ENCODE measurements at regions not wholly inside any gene's neighbourhood (a gene's known extent, or its start where the extent isn't known, plus 50 kb on each side); places are given as distances from the start of the nearest gene placed in this dataset.

DNA sequence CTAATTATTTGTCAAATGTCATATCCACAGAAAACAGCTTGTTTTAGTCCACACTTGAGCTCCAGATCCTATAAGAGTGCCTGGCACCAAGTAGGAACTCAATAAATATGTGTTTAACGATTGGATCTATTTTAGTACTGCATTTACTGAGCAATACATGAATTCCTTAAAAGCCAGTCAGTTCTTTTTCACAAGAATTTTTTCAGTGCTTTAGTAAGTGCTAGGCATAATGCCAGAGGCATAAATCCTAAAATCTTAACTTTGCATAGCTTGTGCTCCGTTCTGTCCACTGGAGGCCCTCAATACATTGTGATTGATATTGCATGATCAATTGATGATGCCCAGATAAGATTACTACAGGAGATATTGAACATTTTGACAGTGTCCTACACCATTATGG, 67.3 kb upstream of the PCSK5 start:
- H3K4me3 ChIP-seq (ENCODE audit: control insufficient read depth, low read depth, low read length): no peak overlapping the region
- DNase-seq (ENCODE audit: low read depth): no peak
- TF ChIP-seq, protein P1, sequence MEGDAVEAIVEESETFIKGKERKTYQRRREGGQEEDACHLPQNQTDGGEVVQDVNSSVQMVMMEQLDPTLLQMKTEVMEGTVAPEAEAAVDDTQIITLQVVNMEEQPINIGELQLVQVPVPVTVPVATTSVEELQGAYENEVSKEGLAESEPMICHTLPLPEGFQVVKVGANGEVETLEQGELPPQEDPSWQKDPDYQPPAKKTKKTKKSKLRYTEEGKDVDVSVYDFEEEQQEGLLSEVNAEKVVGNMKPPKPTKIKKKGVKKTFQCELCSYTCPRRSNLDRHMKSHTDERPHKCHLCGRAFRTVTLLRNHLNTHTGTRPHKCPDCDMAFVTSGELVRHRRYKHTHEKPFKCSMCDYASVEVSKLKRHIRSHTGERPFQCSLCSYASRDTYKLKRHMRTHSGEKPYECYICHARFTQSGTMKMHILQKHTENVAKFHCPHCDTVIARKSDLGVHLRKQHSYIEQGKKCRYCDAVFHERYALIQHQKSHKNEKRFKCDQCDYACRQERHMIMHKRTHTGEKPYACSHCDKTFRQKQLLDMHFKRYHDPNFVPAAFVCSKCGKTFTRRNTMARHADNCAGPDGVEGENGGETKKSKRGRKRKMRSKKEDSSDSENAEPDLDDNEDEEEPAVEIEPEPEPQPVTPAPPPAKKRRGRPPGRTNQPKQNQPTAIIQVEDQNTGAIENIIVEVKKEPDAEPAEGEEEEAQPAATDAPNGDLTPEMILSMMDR (IDR thresholded peaks at IDR 0.05; ENCODE audit: control insufficient read depth, insufficient read depth, low read depth, low read length, missing control alignments): no peak

DNA sequence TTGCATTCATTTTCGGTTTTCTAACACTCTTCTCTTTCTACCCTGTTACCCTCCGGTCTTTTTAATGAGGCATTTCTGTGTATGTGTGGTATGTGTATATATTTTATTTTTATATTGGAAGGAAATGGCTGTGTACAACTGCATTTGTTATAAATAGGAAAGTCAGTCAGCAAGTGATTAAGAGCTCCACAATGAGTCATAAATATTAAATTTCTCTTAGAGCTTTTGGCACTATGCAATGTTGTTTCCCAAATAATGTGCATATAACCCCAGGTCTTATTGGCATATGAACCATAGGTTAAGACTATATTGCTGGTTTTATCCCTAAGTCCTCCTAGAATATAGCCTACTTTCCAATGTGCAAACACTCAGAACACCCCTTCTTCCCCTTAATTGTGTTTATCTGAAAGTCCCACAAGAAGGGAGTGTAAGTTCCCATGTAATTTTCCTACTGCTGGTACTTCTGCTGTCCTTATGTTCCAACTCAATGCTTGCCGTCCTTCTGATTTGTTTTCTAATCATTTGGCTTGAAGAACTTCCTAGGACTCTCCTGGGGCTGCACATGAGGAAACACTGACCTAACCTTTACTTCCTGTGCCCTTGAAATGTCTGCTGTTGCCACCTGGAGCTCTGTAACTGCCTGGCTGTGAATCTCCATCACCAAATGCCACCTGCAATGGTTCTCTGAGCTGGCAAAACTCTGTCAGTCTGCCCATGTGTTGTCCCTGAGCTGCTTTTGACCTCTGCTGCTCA, 65.5 kb upstream of the PCSK5 start:
- TF ChIP-seq, protein P1 (IDR thresholded peaks at IDR 0.05; ENCODE audit: control insufficient read depth, insufficient read depth, low read depth, low read length, missing control alignments): no peak
- no peak overlapping the region for H3K4me3 ChIP-seq (ENCODE audit: control insufficient read depth, low read depth, low read length)

DNA sequence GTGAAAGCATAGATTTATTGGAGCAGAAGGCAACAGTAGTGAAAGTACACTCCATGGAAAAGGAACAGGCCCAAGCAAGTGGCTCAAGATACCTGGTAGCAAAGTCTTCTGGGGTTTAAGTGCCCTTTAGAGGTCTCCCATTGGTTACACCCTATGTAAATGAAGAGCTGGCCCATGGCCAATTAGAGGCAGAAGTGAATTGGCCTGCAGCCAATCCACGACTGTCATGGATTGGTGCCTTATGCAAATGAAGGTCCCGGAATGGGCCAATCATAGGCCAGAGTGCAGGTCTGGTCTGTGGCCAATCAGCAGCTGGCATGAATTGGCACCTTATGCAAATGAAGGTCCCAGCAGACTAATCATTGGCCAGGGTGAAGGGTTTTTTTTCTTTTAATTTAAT, 64.2 kb upstream of the PCSK5 start:
- H3K4me3 ChIP-seq (ENCODE audit: control insufficient read depth, low read depth, low read length): no peak overlapping the region
- TF ChIP-seq, protein P1 (IDR thresholded peaks at IDR 0.05; ENCODE audit: control insufficient read depth, insufficient read depth, low read depth, low read length, missing control alignments): no peak
- no peak for DNase-seq (ENCODE audit: low read depth)

More for the DNA sequence above, 65.5 kb upstream of the PCSK5 start:
- DNase-seq (ENCODE audit: low read depth): no peak

DNA sequence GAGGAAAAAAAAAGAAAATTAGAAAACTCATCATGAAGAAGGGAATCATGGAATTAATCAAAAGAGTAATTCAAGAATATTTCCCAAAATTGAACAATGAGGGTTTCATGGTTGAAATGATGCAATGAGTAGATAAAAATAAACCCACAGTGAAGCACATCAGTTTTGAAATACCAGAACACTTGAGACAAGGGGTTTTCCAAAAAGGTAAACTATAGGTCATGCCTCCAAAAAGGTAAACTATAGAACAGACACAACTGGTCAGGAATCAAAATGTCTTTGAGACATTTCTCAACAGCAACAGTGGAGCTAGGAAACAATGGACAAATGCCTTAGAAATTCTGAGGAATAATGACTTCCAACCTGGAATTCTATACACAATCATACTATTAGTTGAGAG, 60.2 kb upstream of the PCSK5 start:
- no peak for DNase-seq (ENCODE audit: low read depth)
- no peak overlapping the region for H3K4me3 ChIP-seq (ENCODE audit: control insufficient read depth, low read depth, low read length)
- TF ChIP-seq, protein P1 (IDR thresholded peaks at IDR 0.05; ENCODE audit: control insufficient read depth, insufficient read depth, low read depth, low read length, missing control alignments): no peak

DNA sequence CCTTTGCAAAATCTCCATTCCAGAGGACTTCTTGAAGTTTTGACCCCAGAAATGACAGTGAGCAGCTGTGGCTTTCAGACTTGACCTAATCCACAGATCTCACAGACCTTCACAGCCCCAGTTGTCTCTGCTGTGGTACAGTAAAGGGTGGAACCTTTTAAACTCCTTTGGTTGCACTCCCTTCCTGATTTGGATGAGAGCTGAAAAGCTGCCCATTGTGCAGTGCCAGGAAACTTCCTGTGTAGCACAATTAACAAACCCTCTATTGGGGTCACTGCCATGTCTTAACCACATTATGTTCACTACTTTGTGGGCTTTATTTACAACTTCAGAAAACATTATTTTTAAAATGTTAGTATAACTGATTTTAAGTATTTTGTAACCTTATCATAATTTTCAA, 56.7 kb upstream of the PCSK5 start:
- TF ChIP-seq, protein P1 (IDR thresholded peaks at IDR 0.05; ENCODE audit: control insufficient read depth, insufficient read depth, low read depth, low read length, missing control alignments): no peak
- DNase-seq (ENCODE audit: low read depth): no peak
- H3K4me3 ChIP-seq (ENCODE audit: control insufficient read depth, low read depth, low read length): no peak overlapping the region

DNA sequence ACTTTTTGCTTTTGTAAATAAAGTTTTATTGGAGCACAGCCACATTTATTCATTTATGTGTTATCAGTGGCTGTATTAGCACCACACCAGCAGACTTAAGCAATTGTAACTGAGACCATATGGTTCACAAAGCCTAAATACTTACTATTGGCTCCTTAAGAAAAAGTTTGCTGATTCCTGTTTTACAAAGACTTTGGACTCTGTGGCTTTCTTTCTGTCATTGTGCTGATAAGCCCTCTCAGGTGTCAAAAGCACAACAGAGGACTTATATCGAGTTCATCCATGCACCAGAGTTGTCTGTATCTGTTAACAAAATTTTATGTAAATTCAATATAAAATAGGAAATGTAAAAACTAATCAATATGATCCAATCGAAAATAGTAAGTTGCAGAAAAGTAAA, 55.6 kb upstream of the PCSK5 start:
- DNase-seq (ENCODE audit: low read depth): no peak
- H3K4me3 ChIP-seq (ENCODE audit: control insufficient read depth, low read depth, low read length): no peak overlapping the region
- TF ChIP-seq, protein P1 (IDR thresholded peaks at IDR 0.05; ENCODE audit: control insufficient read depth, insufficient read depth, low read depth, low read length, missing control alignments): no peak
